ENCODE measurements at regions not wholly inside any gene's neighbourhood (a gene's known extent, or its start where the extent isn't known, plus 50 kb on each side); places are given as distances from the start of the nearest gene placed in this dataset.

- no peak for DNase-seq (ENCODE audit: low read depth)
These were observed 392.1 kb downstream of the BRD1 start for GRCh38 chr22:49435596-49435995.

GRCh38 chr22:49433717-49434611, 393.7 kb downstream of the BRD1 start:
- DNase-seq (ENCODE audit: low read depth) = no peak

- no peak for DNase-seq (ENCODE audit: low read depth)
These were observed 394.7 kb downstream of the BRD1 start for GRCh38 chr22:49432897-49433443.

GRCh38 chr22:49432211-49432896, 395.3 kb downstream of the BRD1 start:
- DNase-seq (ENCODE audit: low read depth) = no peak

GRCh38 chr22:49431551-49431950, 396.1 kb downstream of the BRD1 start:
- DNase-seq (ENCODE audit: low read depth) = no peak

- no peak for DNase-seq (ENCODE audit: low read depth)
These were observed 398.6 kb downstream of the BRD1 start for GRCh38 chr22:49429066-49429465.

- DNase-seq (ENCODE audit: low read depth) = no peak
These were observed 399.7 kb downstream of the BRD1 start for GRCh38 chr22:49427941-49428340.

- DNase-seq (ENCODE audit: low read depth) = no peak
These were observed 400.3 kb downstream of the BRD1 start for GRCh38 chr22:49427341-49427740.

GRCh38 chr22:49426618-49427266, 400.9 kb downstream of the BRD1 start:
- no peak for DNase-seq (ENCODE audit: low read depth)

- no peak for DNase-seq (ENCODE audit: low read depth)
These were observed 401.6 kb downstream of the BRD1 start for GRCh38 chr22:49426098-49426497.

- DNase-seq (ENCODE audit: low read depth) = no peak
These were observed 402.3 kb downstream of the BRD1 start for GRCh38 chr22:49425356-49425755.

- no peak for DNase-seq (ENCODE audit: low read depth)
These were observed 402.8 kb downstream of the BRD1 start for GRCh38 chr22:49424893-49425270.

GRCh38 chr22:49423125-49423650, 404.5 kb downstream of the BRD1 start:
- DNase-seq (ENCODE audit: low read depth) = no peak

GRCh38 chr22:49422701-49423100, 405.0 kb downstream of the BRD1 start:
- no peak for DNase-seq (ENCODE audit: low read depth)

- no peak for DNase-seq (ENCODE audit: low read depth)
These were observed 407.0 kb downstream of the BRD1 start for GRCh38 chr22:49420651-49421050.

- no peak for DNase-seq (ENCODE audit: low read depth)
These were observed 408.0 kb downstream of the BRD1 start for GRCh38 chr22:49419661-49420060.

GRCh38 chr22:49418943-49419342, 408.7 kb downstream of the BRD1 start:
- no peak for DNase-seq (ENCODE audit: low read depth)

GRCh38 chr22:49418341-49418894, 409.3 kb downstream of the BRD1 start:
- no peak for DNase-seq (ENCODE audit: low read depth)

- no peak for DNase-seq (ENCODE audit: low read depth)
These were observed 409.8 kb downstream of the BRD1 start for GRCh38 chr22:49417833-49418232.

- DNase-seq (ENCODE audit: low read depth) = no peak
These were observed 410.3 kb downstream of the BRD1 start for GRCh38 chr22:49417326-49417725.

- DNase-seq (ENCODE audit: low read depth) = no peak
These were observed 412.3 kb downstream of the BRD1 start for GRCh38 chr22:49415151-49415951.

Data from non-pigmented ciliary epithelial cell (primary cell).